ENCODE measurements at regions not wholly inside any gene's neighbourhood (a gene's known extent, or its start where the extent isn't known, plus 50 kb on each side); places are given as distances from the start of the nearest gene placed in this dataset.

DNA sequence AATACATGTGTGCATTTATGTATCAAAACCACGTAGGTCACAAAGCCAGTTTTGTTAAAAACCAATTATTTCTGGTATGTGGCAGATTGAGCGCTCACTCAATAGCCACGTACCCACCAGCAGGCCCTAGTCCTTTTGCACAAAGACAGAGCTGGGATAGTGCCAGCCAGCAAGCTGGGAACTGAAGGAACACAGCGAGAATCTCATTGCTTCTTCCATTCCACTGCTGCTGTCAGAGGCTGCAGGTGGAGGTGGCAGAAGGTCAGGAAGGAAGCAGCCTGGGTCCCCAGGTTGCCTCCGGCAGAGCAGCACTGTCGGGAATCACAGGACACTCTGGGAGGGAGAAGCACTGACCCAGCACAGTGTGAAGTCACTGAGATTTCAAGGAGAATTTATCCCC lies 385.5 kb upstream of the PFKP start:
- Histone ChIP-seq H4K8ac (replicated peaks; ENCODE audit: insufficient read length, low read depth, low read length) (no peak overlapping the region), H3T11ph (ENCODE audit: low read length) (no peak overlapping the region), H3K18ac (ENCODE audit: insufficient read length, low read depth, low read length) (no peak overlapping the region), H2BK20ac (ENCODE audit: low read depth, low read length, poor library complexity, severe bottlenecking) (no peak overlapping the region), H3K23ac (ENCODE audit: insufficient read length, low read depth, low read length) (no peak overlapping the region), H3K14ac (ENCODE audit: insufficient read depth, low read length) (no peak overlapping the region), H4K5ac (ENCODE audit: insufficient read length, low read depth, low read length) (no peak overlapping the region), H2BK5ac (ENCODE audit: insufficient read length, low read length) (no peak overlapping the region), H3K4ac (ENCODE audit: low read depth, low read length) (no peak overlapping the region), H3K27me3 (ENCODE audit: insufficient read depth, low read length) (no peaks in the 10 kb centered on the region), H3K79me2 (ENCODE audit: insufficient read depth, low read length) (no peaks in the 10 kb centered on the region), H2BK120ac (ENCODE audit: low read depth, low read length, poor library complexity, severe bottlenecking) (no peak overlapping the region), H4K91ac (ENCODE audit: insufficient read length, low read depth, low read length) (no peak overlapping the region), H3K4me2 (ENCODE audit: insufficient read depth, insufficient read length, low read length) (no peak overlapping the region), H2BK15ac (ENCODE audit: low read depth, low read length) (no peak overlapping the region), H3K4me1 (ENCODE audit: insufficient read depth, low read length) (no peaks in the 10 kb centered on the region), H2BK12ac (ENCODE audit: insufficient read length, low read depth, low read length) (no peak overlapping the region), H2AK5ac (ENCODE audit: insufficient read length, low read length) (no peak overlapping the region), H3K27ac (ENCODE audit: insufficient read length, low read depth, low read length) (no peak overlapping the region), H3K56ac (ENCODE audit: insufficient read length, low read depth, low read length) (no peak overlapping the region), H3K9me3 (ENCODE audit: control insufficient read depth, low read depth, low read length) (no peaks in the 10 kb centered on the region), H3K9ac (ENCODE audit: extremely low read depth, insufficient read length, low read length) (no peak overlapping the region), H4K20me1 (ENCODE audit: control insufficient read depth, insufficient read depth, insufficient read length) (no peaks in the 10 kb centered on the region), H3K79me1 (ENCODE audit: insufficient read depth, low read depth, low read length, poor library complexity, severe bottlenecking) (no peaks in the 10 kb centered on the region), H2AFZ (ENCODE audit: low read length) (no peak overlapping the region), H3K23me2 (ENCODE audit: insufficient read length, low read depth, low read length, poor library complexity, severe bottlenecking) (no peaks in the 10 kb centered on the region)
- H3K4me3 Mint-ChIP-seq = no peak overlapping the region
- no peaks in the 10 kb centered on the region for H3K36me3 Mint-ChIP-seq (ENCODE audit: insufficient read depth in 1 of 3, low read depth in 3 of 3)
- no peaks in the 10 kb centered on the region; the same call in 1 of the 2 replicates for H3K27me3 Mint-ChIP-seq (ENCODE audit: low read depth)
- no CpG with 5 or more reads among the region's 6 CpGs for WGBS (ENCODE audit: extremely low coverage, insufficient read length, low lambda C conversion rate)
- TF ChIP-seq, protein P1, sequence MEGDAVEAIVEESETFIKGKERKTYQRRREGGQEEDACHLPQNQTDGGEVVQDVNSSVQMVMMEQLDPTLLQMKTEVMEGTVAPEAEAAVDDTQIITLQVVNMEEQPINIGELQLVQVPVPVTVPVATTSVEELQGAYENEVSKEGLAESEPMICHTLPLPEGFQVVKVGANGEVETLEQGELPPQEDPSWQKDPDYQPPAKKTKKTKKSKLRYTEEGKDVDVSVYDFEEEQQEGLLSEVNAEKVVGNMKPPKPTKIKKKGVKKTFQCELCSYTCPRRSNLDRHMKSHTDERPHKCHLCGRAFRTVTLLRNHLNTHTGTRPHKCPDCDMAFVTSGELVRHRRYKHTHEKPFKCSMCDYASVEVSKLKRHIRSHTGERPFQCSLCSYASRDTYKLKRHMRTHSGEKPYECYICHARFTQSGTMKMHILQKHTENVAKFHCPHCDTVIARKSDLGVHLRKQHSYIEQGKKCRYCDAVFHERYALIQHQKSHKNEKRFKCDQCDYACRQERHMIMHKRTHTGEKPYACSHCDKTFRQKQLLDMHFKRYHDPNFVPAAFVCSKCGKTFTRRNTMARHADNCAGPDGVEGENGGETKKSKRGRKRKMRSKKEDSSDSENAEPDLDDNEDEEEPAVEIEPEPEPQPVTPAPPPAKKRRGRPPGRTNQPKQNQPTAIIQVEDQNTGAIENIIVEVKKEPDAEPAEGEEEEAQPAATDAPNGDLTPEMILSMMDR (conservative IDR thresholded peaks at IDR 0.05) = no peak
- no peak overlapping the region; a peak in 1 of 7 replicates for H3K27ac Mint-ChIP-seq
- no peaks in the 10 kb centered on the region; a peak in 1 of 5 replicates for H3K9me3 Mint-ChIP-seq
- no peaks in the 10 kb centered on the region for H3K4me1 Mint-ChIP-seq
- DNase-seq = no peak
